SK-N-SH (cell line): ENCODE measurements at regions not wholly inside any gene's neighbourhood (a gene's known extent, or its start where the extent isn't known, plus 50 kb on each side); places are given as distances from the start of the nearest gene placed in this dataset.

Source experiments
- EZH2phosphoT487 ChIP-seq: fragments of 200-600 bp; sonication (generic); IDR thresholded peaks from 2 replicates; pipeline ENCODE4 v1.6.1; 2017; ENCODE audit warnings: low read depth, mixed run types, mild to moderate bottlenecking, antibody characterized with exemption, moderate library complexity, borderline replicate concordance
- FOXM1 ChIP-seq: IDR thresholded peaks from 2 replicates; pipeline ENCODE4 v1.4.0; 2012; ENCODE audit warnings: low read depth, mild to moderate bottlenecking
- NFIC ChIP-seq: IDR thresholded peaks from 2 replicates; pipeline ENCODE4 v1.4.0; 2012; ENCODE audit warnings: borderline replicate concordance
- NRF1 ChIP-seq: IDR thresholded peaks from 2 replicates; pipeline ENCODE4 v1.6.1; 2012; ENCODE audit warnings: low read depth, mild to moderate bottlenecking, low read length
- POLR2AphosphoS5 ChIP-seq: IDR thresholded peaks from 2 replicates; pipeline ENCODE4 v1.6.1; 2012; ENCODE audit warnings: low read depth, low read length
- RCOR1 ChIP-seq: fragments of 150-350 bp; IDR thresholded peaks from 2 replicates; pipeline ENCODE4 v1.6.1; 2017; ENCODE audit warnings: antibody characterized with exemption, low read length
- RFX5 ChIP-seq: IDR thresholded peaks from 2 replicates; pipeline ENCODE4 v1.6.1; 2012; ENCODE audit warnings: mild to moderate bottlenecking, improper control_type of control experiment, low read length
- SIN3A ChIP-seq: IDR thresholded peaks from 2 replicates; pipeline ENCODE4 v1.6.1; 2012; ENCODE audit warnings: low read depth, mild to moderate bottlenecking, low read length, moderate library complexity, borderline replicate concordance
- TAF1 ChIP-seq: IDR thresholded peaks from 2 replicates; pipeline ENCODE4 v1.6.1; 2012; ENCODE audit warnings: low read depth, mild to moderate bottlenecking, low read length, moderate library complexity, borderline replicate concordance
- TF ChIP-seq, protein P1 (sequence below): fragments of 200-600 bp; sonication (generic); IDR thresholded peaks from 2 replicates; pipeline ENCODE4 v1.6.1; 2017; ENCODE audit warnings: antibody characterized with exemption, mild to moderate bottlenecking, moderate library complexity

DNA sequence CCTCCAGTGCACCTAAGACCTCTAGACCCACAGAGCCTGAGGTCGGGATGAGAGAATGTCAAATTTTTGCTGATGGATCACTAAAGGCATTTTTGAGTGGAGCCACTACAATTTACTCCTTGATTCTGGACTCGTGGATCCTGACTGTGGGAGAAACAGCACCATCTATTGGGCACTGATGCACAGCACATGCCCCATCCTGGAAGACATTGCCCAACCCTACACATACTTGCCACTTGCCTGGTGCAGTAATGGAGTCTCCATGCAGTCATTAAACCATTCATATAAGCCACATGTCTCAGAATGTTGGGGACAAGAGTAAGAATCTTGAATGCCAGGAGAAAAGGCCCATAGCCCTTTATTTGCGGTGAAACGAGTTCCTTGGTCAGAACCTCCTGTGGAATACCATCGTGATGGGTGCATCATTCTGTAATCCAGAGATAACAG, 103.9 kb downstream of the GGTLC2 start:
- TF ChIP-seq TAF1 (no peak), FOXM1 (no peak), NRF1 (no peak), RFX5 (no peak), RCOR1 (no peak), POLR2AphosphoS5 (no peak), EZH2phosphoT487 (no peak), NFIC (no peak), SIN3A (no peak)
- TF ChIP-seq, protein P1, sequence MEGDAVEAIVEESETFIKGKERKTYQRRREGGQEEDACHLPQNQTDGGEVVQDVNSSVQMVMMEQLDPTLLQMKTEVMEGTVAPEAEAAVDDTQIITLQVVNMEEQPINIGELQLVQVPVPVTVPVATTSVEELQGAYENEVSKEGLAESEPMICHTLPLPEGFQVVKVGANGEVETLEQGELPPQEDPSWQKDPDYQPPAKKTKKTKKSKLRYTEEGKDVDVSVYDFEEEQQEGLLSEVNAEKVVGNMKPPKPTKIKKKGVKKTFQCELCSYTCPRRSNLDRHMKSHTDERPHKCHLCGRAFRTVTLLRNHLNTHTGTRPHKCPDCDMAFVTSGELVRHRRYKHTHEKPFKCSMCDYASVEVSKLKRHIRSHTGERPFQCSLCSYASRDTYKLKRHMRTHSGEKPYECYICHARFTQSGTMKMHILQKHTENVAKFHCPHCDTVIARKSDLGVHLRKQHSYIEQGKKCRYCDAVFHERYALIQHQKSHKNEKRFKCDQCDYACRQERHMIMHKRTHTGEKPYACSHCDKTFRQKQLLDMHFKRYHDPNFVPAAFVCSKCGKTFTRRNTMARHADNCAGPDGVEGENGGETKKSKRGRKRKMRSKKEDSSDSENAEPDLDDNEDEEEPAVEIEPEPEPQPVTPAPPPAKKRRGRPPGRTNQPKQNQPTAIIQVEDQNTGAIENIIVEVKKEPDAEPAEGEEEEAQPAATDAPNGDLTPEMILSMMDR = peak; percentile 56
